SJSA1 (cell line): ENCODE measurements at regions not wholly inside any gene's neighbourhood (a gene's known extent, or its start where the extent isn't known, plus 50 kb on each side); places are given as distances from the start of the nearest gene placed in this dataset.

Source experiments
- DNase-seq, 2 experiments: peaks; one replicate each; pipeline ENCODE4 v3.0.0-alpha.2; 2015 to 2020; ENCODE audit warnings: low spot score in 2 of 2, low read depth in 1 of 2
- H3K27ac ChIP-seq: fragments of 250-450 bp; sonication (Bioruptor Pico); 2 replicates; pipeline ENCODE4 v1.5.1; 2020; ENCODE audit warnings: mild to moderate bottlenecking, moderate library complexity
- H3K27me3 ChIP-seq: fragments of 250-450 bp; sonication (Bioruptor Pico); replicated peaks from 2 replicates; pipeline ENCODE4 v1.5.1; 2020; ENCODE audit warnings: mild to moderate bottlenecking, moderate library complexity
- H3K36me3 ChIP-seq: fragments of 250-450 bp; sonication (Bioruptor Pico); 2 replicates; pipeline ENCODE4 v1.5.1; 2020; ENCODE audit warnings: mild to moderate bottlenecking
- H3K4me1 ChIP-seq: fragments of 250-450 bp; sonication (Bioruptor Pico); replicated peaks from 2 replicates; pipeline ENCODE4 v1.6.1; 2021; ENCODE audit warnings: mild to moderate bottlenecking
- H3K4me3 ChIP-seq: fragments of 250-450 bp; sonication (Bioruptor Pico); 2 replicates; pipeline ENCODE4 v1.5.1; 2020; ENCODE audit warnings: mild to moderate bottlenecking
- H3K9me3 ChIP-seq: fragments of 250-450 bp; sonication (Bioruptor Pico); replicated peaks from 2 replicates; pipeline ENCODE4 v1.5.1; 2020; ENCODE audit warnings: mild to moderate bottlenecking

DNA sequence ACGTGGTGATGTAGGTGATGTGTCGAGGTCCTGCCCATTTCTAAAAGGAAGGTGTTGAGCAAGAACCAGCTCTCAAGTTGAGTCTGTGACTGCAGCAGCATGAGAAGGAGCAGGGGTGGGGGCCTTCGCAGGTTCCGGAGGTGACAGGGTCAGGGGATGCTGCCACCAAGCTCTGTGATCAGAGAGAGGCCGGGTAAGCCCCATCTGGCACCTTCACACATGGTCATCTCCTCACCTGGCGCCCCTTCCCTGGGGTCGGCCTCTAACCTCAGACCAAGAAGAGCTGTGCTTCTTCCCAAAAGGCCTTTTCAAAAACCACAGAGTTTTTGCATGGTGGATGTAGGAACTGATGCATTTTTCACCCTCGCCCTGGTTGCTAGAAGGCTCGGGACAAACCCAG is 137.6 kb downstream of the CPZ start:
- no peak overlapping the region for H3K27ac ChIP-seq
- H3K4me1 ChIP-seq: no peaks in the 10 kb centered on the region
- no peaks in the 10 kb centered on the region for H3K9me3 ChIP-seq
- no peak overlapping the region for H3K4me3 ChIP-seq
- H3K27me3 ChIP-seq: no peaks in the 10 kb centered on the region
- no peaks in the 10 kb centered on the region for H3K36me3 ChIP-seq
- no peak for DNase-seq

DNA sequence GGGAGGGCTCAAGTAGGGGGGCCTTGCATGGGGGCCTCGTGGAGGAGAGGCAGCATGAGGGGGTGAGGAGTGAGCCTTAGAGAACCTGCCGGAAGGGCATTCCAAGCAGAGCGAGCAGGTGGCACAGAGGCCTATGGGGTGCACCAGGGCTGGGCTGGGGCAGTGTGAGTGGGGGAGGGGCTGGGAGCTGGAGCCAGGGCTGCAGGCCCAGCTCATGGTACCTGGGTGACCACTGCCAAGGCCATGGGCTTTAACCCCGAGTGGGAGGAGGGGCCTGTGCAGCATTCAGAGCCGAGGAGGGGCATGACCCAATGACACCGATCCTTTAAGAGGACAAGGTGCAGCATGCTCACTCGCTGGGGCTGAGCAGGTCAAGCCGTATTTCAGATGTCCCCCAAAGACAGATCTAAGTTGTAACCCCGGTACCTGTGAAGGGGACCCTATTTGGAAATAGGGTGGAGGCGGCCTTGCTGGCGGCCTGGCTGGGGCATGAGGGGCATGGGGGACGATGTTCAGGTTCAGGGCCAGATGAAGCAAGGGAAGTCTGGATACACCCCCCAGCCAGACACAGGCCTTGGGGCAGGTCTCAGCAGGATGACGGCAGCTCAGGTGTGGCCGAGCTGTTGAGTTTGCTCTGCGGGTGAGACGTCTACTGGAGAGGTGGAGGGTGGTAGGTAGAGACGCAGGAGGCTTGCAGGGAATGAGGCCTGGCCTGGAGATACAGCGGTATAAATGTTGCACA is 137.0 kb downstream of the CPZ start:
- H3K9me3 ChIP-seq: no peaks in the 10 kb centered on the region
- no peak overlapping the region for H3K4me3 ChIP-seq
- H3K27me3 ChIP-seq: no peaks in the 10 kb centered on the region
- peak in 1 of 2 experiments; percentile 8 for DNase-seq
- no peaks in the 10 kb centered on the region for H3K36me3 ChIP-seq
- no peak overlapping the region for H3K27ac ChIP-seq
- H3K4me1 ChIP-seq: no peaks in the 10 kb centered on the region

DNA sequence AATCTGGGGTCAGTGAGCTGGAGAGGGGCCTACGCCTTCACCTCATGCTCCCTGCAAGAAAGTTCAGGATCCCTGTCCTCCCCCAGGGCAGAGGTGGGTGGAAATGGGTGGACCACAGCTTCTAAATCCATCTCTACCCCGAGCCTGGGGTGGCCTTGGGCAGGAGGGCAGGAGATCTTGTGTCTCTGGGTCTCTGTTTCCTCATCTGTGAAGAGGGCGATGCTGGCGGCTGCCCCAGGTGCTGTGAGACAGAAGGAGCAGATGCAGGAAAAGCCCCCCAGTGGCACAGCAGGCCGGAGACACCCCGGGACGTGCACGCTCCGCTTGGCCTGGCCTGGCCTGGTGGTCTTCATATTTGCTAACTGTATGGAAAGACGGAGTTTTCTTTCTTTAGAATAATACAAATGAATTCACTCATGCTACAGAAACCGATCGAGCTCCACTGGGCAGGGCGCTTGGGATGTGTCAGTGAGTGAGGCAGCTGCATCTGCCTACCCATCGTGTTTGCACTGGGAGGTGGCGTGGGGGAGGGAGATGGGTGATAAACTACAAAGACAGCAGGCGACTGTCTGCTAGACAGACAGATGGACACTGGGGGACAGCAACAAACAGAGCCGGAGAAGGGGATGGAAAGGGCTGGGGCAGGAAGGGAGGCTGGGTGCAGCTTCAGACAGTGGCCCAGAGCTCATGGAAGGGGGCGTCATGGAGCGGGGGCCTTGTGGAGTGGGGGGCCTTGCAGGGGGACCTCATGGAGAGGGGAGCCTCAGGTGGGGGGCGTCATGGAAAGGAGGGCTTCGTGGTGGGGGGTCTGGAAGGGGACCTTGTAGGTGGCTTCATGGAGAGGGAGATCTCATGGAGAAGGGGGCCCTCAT is 136.2 kb downstream of the CPZ start:
- no peak overlapping the region for H3K27ac ChIP-seq
- H3K4me3 ChIP-seq: no peak overlapping the region

DNA sequence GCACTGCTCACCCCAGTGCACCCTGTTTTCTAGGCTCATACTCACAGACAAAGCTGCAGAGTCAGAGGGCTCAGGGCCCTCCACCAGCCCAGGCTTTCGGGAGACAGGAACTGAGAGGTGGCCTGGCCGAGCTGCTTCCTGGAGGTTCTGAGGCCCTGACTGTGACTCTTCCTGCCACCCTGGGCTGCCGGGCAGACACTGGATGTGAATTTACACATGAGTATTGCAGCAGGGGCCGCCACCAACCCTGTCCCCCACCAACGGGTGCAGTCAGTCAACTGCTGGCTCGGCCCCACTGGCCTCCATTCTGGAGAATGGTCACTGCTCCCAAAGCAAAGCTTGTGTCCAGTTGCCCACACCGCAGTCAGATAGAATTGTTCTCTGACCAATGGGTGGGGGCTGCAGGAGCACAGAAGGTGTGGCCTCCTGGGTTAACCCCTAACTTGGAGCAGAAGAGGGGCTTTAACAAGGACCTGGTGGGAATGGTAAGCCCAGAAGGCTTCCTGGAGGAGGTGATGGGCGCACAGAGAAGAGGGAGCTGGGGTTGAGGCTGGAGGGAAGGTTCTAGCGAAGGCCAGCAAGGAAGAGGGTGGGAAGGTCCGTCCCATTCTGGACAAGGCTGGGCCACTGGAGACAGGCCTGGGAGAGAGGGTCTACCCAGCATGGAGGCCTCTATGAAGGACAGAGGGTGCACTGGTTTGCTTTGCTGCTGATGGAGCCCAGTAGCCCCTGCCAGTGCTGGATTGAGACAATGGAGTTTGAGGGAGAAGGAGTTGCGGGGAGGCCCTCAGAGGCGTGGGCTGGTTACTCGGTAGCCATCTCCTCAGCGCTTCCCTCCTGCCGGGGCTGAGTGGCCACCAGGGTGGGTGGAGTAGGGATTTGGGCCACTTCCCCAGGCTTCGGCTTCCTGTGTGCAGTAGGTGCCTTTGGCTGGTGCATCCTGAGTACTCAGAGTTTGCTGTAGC is 135.3 kb downstream of the CPZ start:
- H3K4me3 ChIP-seq: no peak overlapping the region
- H3K36me3 ChIP-seq: no peaks in the 10 kb centered on the region
- peak in 1 of 2 experiments; percentile 21 for DNase-seq
- H3K27me3 ChIP-seq: no peaks in the 10 kb centered on the region
- H3K27ac ChIP-seq: no peak overlapping the region
- no peaks in the 10 kb centered on the region for H3K4me1 ChIP-seq
- no peaks in the 10 kb centered on the region for H3K9me3 ChIP-seq

More for the DNA sequence above, 136.2 kb downstream of the CPZ start:
- H3K27me3 ChIP-seq: no peaks in the 10 kb centered on the region
- H3K36me3 ChIP-seq: no peaks in the 10 kb centered on the region
- peak in 1 of 2 experiments; percentile 24 for DNase-seq
- H3K9me3 ChIP-seq: no peaks in the 10 kb centered on the region
- H3K4me1 ChIP-seq: no peaks in the 10 kb centered on the region

DNA sequence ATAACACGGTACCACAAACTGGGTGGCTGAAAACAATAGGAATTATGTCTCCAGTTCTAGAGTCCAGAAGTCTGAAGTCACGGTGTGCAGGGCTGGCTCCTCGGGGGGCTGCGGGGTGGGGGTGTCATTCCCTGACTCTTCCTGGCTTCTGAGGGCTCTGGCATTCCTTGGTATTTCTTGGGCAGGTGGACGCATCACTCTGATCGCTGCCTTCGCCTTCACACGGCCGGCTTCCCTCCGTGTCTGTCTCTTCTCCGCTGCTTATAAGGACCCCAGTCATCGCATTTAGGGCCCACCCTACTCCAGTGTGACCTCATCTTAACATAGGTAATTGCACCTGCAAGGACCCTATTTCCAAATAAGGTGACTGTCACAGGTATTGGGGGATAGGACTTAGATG is 134.6 kb downstream of the CPZ start:
- Histone ChIP-seq H3K27me3 (no peaks in the 10 kb centered on the region), H3K9me3 (no peaks in the 10 kb centered on the region), H3K27ac (no peak overlapping the region), H3K36me3 (no peaks in the 10 kb centered on the region), H3K4me3 (no peak overlapping the region), H3K4me1 (no peaks in the 10 kb centered on the region)
- peak in 1 of 2 experiments; percentile 18 for DNase-seq

DNA sequence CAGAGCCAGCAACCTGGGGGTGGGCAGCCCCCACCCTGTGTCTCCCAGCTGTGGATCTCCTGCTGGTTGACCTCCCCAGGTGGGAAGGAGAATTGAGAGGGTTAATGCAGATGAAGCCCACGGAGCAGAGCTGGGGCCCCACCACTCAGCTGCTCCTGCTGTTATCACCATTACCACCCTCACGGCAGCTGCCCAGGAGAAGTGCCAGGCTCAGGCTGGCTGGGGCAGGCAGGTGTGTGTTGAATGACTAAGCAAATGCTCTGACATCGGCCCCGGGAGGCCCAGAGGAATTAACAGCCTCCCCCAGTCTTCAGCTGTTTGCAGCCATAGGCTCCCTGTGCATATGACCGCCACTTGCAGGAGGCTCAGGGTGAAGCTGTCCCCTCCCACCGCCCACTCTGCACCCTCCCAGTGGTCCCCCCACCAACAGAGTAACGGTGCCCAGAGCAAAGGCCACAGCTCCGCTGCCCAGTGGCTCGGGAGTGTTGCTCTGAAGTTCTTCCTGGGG is 133.8 kb downstream of the CPZ start:
- H3K27ac ChIP-seq: no peak overlapping the region
- DNase-seq: peak in 1 of 2 experiments; percentile 10

DNA sequence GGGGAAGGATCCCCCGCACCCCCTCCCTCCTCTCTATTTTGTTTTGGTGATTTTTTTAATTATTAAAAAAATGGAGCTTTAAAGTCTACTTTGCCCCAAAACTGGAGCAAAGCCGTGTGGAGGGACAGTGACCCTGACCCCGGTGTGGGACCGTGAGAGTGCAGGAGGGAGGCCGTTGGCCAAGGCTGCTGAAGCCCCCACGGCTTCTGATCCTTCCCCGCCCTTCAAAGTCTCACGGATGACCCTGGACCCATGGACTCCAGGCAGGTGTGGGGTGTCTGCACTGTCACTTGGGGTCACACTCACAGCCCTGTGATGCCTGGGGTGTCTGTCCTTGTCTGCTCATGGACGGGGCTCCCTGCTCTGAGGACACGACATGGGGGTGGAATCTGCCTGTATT is 133.3 kb downstream of the CPZ start:
- DNase-seq: no peak

More for the DNA sequence above, 133.8 kb downstream of the CPZ start:
- Histone ChIP-seq H3K9me3 (no peaks in the 10 kb centered on the region), H3K27me3 (no peaks in the 10 kb centered on the region), H3K4me3 (no peak overlapping the region), H3K4me1 (no peaks in the 10 kb centered on the region), H3K36me3 (no peaks in the 10 kb centered on the region)

DNA sequence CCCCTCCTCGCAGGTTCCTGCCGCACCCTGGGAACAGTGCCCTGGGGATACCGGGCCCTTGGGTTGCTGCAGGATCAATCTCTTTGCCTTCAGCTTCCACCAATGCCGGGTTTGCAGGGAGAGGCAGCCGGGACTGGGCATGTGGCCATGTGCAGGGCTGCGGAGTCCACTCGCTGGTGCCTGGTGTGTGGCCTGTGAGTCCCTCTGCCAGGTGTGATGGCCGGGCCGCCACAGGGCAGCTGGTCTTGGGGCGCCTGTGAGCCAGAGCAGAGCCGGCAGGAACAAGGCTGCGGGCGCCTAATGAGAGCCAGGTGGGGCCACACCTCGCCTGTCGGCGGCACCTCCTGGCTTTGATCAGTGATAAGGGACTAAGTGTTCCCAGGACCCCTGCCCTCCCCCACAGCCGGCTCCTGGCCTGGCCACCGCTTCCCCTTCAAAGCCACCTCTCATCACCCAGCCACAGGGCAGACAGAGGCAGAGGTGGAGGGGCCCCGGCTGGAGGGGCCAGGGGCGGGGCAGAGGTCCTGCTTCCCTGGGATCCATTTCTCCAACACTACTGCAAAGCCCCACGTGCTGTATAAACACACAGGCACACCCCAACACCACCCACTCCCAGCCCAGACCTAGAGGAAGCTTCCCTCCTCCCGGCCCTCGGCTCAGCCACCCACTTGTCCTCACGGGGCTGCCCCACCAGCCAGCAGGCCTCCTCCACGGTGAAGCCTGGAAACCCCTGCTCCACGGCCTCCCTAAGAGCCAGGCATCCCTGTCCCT is 132.7 kb downstream of the CPZ start:
- Histone ChIP-seq H3K4me3 (no peak overlapping the region), H3K27me3 (no peaks in the 10 kb centered on the region), H3K27ac (no peak overlapping the region), H3K4me1 (no peaks in the 10 kb centered on the region), H3K9me3 (no peaks in the 10 kb centered on the region), H3K36me3 (no peaks in the 10 kb centered on the region)
- DNase-seq: peak in 1 of 2 experiments; percentile 17

More for the DNA sequence above, 133.3 kb downstream of the CPZ start:
- Histone ChIP-seq H3K4me1 (no peaks in the 10 kb centered on the region), H3K27me3 (no peaks in the 10 kb centered on the region), H3K9me3 (no peaks in the 10 kb centered on the region), H3K36me3 (no peaks in the 10 kb centered on the region), H3K4me3 (no peak overlapping the region), H3K27ac (no peak overlapping the region)

DNA sequence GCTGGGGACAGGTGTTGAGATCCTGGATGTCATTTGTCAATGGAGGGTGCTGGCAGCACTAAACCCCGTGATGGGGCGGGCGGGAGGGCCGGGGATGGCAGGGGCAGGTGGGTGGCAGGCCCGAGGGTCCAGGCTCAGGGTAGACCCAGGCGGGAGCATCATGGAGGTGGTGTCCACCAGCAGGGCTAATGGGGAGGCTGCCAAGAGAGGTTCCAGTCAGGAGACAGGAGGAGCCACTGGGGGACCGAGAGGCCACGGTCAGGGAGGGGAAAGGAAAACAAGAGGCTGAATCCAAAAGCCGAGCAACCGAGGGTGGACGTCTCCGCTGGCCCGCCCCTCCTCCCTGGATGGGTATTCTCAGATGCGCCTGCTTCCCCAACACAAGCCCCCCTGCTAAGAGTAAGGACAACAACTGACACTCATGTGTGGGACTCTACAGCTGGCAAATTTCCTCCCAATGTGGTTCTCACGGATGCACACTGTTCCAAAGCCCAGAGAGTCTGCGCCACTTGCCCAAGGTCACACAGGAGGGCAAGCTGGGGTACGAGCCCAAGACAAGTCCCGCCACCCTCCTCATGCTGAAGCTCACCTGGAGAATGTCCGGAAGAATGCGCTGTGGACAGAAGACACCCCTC is 132.0 kb downstream of the CPZ start:
- DNase-seq: peak in 1 of 2 experiments; percentile 27
- no peaks in the 10 kb centered on the region for H3K36me3 ChIP-seq
- H3K9me3 ChIP-seq: no peaks in the 10 kb centered on the region
- no peak overlapping the region for H3K27ac ChIP-seq
- H3K4me3 ChIP-seq: no peak overlapping the region
- H3K4me1 ChIP-seq: no peaks in the 10 kb centered on the region
- H3K27me3 ChIP-seq: no peaks in the 10 kb centered on the region

DNA sequence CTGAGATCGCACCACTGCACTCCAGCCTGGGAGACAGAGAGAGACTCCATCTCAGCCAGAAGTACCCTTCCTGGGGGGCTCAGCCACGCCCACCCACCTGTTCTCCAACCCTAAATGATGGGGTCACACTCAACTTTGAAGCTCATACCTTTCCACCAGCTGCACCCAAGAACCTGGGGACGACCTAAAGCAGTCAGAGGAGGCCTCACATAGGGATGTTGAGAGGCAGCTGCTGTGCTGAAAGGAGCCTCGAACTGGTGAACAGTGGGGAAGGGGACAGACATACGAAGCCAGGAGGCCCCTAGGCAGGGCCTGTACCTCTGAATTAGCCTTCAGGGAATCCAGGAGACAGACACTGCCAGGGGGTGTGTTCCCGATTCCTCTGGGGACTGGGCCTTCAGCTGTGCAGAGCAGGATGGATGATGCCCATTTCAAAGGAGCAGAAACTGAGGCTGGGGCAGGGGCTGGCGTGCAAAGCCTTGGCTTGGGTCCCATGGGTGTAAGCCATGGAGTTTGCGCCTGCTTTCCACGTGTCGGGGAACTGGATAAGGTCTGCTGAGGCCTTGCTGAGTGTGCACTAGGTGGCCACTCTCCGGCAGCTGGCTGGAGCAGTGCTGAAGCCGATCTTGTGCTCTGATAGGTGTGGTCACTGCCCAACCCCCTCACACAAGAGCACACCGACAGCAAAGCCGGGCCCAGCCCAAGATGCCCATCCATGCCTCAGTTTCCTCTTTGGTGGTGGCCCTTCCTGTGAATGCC is 130.8 kb downstream of the CPZ start:
- peak in 1 of 2 experiments; percentile 20 for DNase-seq
- no peaks in the 10 kb centered on the region for H3K4me1 ChIP-seq
- no peaks in the 10 kb centered on the region for H3K27me3 ChIP-seq
- H3K4me3 ChIP-seq: no peak overlapping the region
- no peak overlapping the region for H3K27ac ChIP-seq
- no peaks in the 10 kb centered on the region for H3K36me3 ChIP-seq
- H3K9me3 ChIP-seq: no peaks in the 10 kb centered on the region

DNA sequence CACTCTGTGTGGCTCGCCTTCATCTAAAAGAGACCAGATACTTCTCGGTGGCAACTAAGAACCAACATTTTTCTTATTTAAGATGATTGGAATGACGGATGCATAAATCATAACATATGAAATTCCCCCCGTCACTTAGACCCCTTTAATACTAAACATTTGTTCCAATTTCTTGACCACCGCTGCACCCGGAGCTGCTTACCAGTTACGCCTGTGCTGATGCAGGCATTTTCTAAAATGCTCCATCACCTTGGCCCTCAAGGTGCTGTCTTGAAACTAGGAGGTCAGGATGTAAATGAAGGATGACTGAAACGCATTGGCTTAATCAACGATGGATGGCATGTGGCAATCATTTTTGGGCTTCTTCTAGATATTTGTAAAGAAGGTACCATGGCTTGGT is 130.0 kb downstream of the CPZ start:
- Histone ChIP-seq H3K4me1 (no peaks in the 10 kb centered on the region), H3K4me3 (no peak overlapping the region), H3K27me3 (no peaks in the 10 kb centered on the region), H3K36me3 (no peaks in the 10 kb centered on the region), H3K9me3 (no peaks in the 10 kb centered on the region), H3K27ac (no peak overlapping the region)
- no peak for DNase-seq

DNA sequence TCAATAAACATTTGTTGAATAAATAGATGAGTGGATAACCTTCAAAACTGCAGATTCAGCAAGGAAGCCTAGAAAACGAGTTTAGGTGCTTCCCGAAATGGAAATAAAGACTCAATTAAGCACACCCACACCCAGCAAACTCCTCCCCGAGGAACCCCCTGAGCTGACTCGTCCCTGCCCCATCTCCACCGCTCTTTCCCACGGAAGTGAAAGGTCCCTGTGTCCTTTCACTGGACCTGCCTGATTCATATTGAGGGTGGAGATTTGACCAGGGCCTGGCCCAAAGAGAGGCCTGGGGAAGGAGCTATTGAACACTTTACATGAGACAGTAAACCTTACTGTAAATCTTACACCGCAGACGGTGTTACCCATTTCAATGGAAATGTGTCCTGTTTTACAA is 129.1 kb downstream of the CPZ start:
- Histone ChIP-seq H3K36me3 (no peaks in the 10 kb centered on the region), H3K27ac (no peak overlapping the region), H3K27me3 (no peaks in the 10 kb centered on the region), H3K4me1 (no peaks in the 10 kb centered on the region), H3K9me3 (no peaks in the 10 kb centered on the region), H3K4me3 (no peak overlapping the region)
- no peak for DNase-seq
